CD14-positive monocyte (primary cell): ENCODE measurements at regions not wholly inside any gene's neighbourhood (a gene's known extent, or its start where the extent isn't known, plus 50 kb on each side); places are given as distances from the start of the nearest gene placed in this dataset.

ENCODE experiments used
- DNase-seq, 3 donors: peaks; one replicate each; pipeline ENCODE4 v3.0.0-alpha.2; 2011 to 2022
- H2AFZ ChIP-seq: 2 replicates; pipeline ENCODE4 v1.6.0; 2012; ENCODE audit warnings: mild to moderate bottlenecking, low read depth, low read length, inconsistent platforms; ENCODE audit not compliant: insufficient read depth, poor library complexity, severe bottlenecking
- H3K27ac ChIP-seq, 2 donors: 1 replicate in 1 of 2; 2 replicates in 1 of 2; pipeline ENCODE4 v1.5.1; 2012 to 2013; ENCODE audit warnings: low read length in 2 of 2, control low read depth in 1 of 2, inconsistent platforms in 1 of 2, low read depth in 1 of 2, mild to moderate bottlenecking in 1 of 2
- H3K27me3 ChIP-seq, 2 donors: one replicate each; pipeline versions ENCODE4 v1.6.0 to v1.6.1; 2011 to 2013; ENCODE audit warnings: low read length in 2 of 2; ENCODE audit not compliant: control insufficient read depth in 2 of 2, insufficient read depth in 2 of 2
- H3K36me3 ChIP-seq, 2 donors: replicated peaks in 1 of 2; 1 replicate in 1 of 2; 2 replicates in 1 of 2; pipeline versions ENCODE4 v1.5.1 to v1.6.1; 2012 to 2013; ENCODE audit warnings: low read length in 2 of 2, control low read depth in 1 of 2, inconsistent platforms in 1 of 2, mild to moderate bottlenecking in 1 of 2; ENCODE audit not compliant: insufficient read depth in 2 of 2, control insufficient read depth in 1 of 2
- H3K4me1 ChIP-seq, 2 donors: 1 replicate in 1 of 2; 2 replicates in 1 of 2; pipeline versions ENCODE4 v1.5.1 to v1.6.1; 2012 to 2013; ENCODE audit warnings: low read length in 2 of 2, control low read depth in 1 of 2, inconsistent platforms in 1 of 2, mild to moderate bottlenecking in 1 of 2, moderate library complexity in 1 of 2; ENCODE audit not compliant: insufficient read depth in 2 of 2, control insufficient read depth in 1 of 2
- H3K4me2 ChIP-seq: replicated peaks from 2 replicates; pipeline ENCODE3; 2012; ENCODE audit warnings: low read length, moderate library complexity, mild to moderate bottlenecking; ENCODE audit not compliant: poor library complexity, severe bottlenecking; ENCODE audit errors: extremely low read depth
- H3K4me3 ChIP-seq, 3 experiments: fragments of 200-600 bp in 1 of 3; sonication (generic) in 1 of 3; replicated peaks in 1 of 3; 1 replicate in 2 of 3; 2 replicates in 1 of 3; pipeline ENCODE4 v1.5.1; 2011 to 2013; ENCODE audit warnings: low read length in 3 of 3, mild to moderate bottlenecking in 3 of 3, control low read depth in 2 of 3, low read depth in 2 of 3, inconsistent platforms in 1 of 3, moderate library complexity in 1 of 3
- H3K79me2 ChIP-seq: 2 replicates; pipeline ENCODE4 v1.6.0; 2012; ENCODE audit warnings: mild to moderate bottlenecking, control low read depth, inconsistent platforms, low read length, moderate library complexity; ENCODE audit not compliant: insufficient read depth
- H3K9ac ChIP-seq: 2 replicates; pipeline ENCODE4 v1.6.0; 2017; ENCODE audit warnings: low read length, mild to moderate bottlenecking; ENCODE audit not compliant: insufficient read depth, poor library complexity, severe bottlenecking
- H3K9me3 ChIP-seq, 2 donors: replicated peaks in 1 of 2; 1 replicate in 1 of 2; 2 replicates in 1 of 2; pipeline versions ENCODE4 v1.5.1 to v1.6.1; 2012 to 2013; ENCODE audit warnings: low read length in 2 of 2, control low read depth in 1 of 2; ENCODE audit not compliant: control insufficient read depth in 1 of 2, insufficient read depth in 1 of 2
- H4K20me1 ChIP-seq: 2 replicates; pipeline ENCODE4 v1.6.0; 2012; ENCODE audit warnings: mild to moderate bottlenecking, low read length, control low read depth, moderate library complexity; ENCODE audit not compliant: insufficient read depth
- H3K27ac Mint-ChIP-seq, 7 donors: one replicate each; pipeline ENCODE4 v1.8.0; 2020; ENCODE audit warnings: mild to moderate bottlenecking in 7 of 7, mixed read lengths in 7 of 7, moderate library complexity in 6 of 7, inconsistent platforms in 2 of 7
- H3K27me3 Mint-ChIP-seq, 3 donors: one replicate each; pipeline ENCODE4 v1.8.0; 2021 to 2022; ENCODE audit warnings: low read depth in 3 of 3, mild to moderate bottlenecking in 3 of 3, mixed read lengths in 3 of 3, moderate library complexity in 3 of 3, inconsistent platforms in 1 of 3
- H3K36me3 Mint-ChIP-seq, 2 donors: one replicate each; pipeline ENCODE4 v1.8.0; 2020; ENCODE audit warnings: mixed read lengths in 2 of 2, inconsistent platforms in 1 of 2, mild to moderate bottlenecking in 1 of 2
- H3K4me1 Mint-ChIP-seq: one replicate; pipeline ENCODE4 v1.8.0; 2020; ENCODE audit warnings: mild to moderate bottlenecking, mixed read lengths
- H3K4me3 Mint-ChIP-seq, 2 donors: one replicate each; pipeline ENCODE4 v1.8.0; 2020; ENCODE audit warnings: mild to moderate bottlenecking in 2 of 2, mixed read lengths in 2 of 2, moderate library complexity in 1 of 2
- H3K9me3 Mint-ChIP-seq, 7 donors: one replicate each; pipeline ENCODE4 v1.8.0; 2020 to 2022; ENCODE audit warnings: mixed read lengths in 7 of 7, mild to moderate bottlenecking in 6 of 7, moderate library complexity in 6 of 7, inconsistent platforms in 2 of 7
- WGBS: methylation state at CpG from one replicate; pipeline ENCODE4 v1.1.5; 2013; ENCODE audit warnings: missing lambda C conversion rate; ENCODE audit not compliant: insufficient coverage; 5-methylcytosine and 5-hydroxymethylcytosine counted together
- intact Hi-C, 2 donors: fragments of 100-400 bp; cut with micrococcal nuclease; formaldehyde crosslinking; loops; one replicate each; pipeline versions ENCODE4 v1.15.0 to v1.15.1; 2023
- TF ChIP-seq, protein P1 (sequence below): fragments of 200-600 bp; IDR thresholded peaks from one replicate; pipeline ENCODE4 v1.8.0; 2022; ENCODE audit warnings: antibody characterized with exemption, mild to moderate bottlenecking

DNA sequence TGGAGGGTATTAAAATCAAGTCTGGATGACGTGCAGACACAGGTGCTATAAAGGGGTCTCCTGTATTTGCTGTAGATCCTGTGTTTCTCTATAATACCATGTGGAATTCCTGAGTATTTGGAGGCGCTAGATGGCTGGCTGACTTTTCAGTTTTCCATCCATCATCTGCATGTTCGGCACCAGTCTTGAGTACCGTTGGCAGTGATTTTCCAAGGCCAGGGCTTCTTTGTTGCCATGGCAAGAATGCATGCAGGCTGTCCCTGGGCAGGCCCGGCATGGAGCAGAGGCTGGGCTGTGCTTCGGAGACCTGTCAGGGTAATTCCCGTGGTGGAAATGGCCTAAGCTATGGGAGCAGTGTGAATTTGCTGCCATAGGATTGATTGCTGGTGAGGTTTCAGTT, 405.9 kb upstream of the HS6ST1 start:
- H3K9ac ChIP-seq, result no peak overlapping the region
- no peak overlapping the region for H3K4me3 ChIP-seq
- intact Hi-C loops, result no loop called here
- no peaks in the 10 kb centered on the region for H3K27me3 ChIP-seq
- Mint-ChIP-seq H3K4me1 (peaks cover 17% of the 10 kb centered on the region), H3K36me3 (no peaks in the 10 kb centered on the region), H3K4me3 (no peak overlapping the region), H3K9me3 (peaks cover 0 to 5% (median 2%) of the 10 kb centered on the region in 7 donors), H3K27me3 (peaks cover 0 to 2% (median 0%) of the 10 kb centered on the region in 3 donors), H3K27ac (no peak overlapping the region)
- TF ChIP-seq, protein P1, sequence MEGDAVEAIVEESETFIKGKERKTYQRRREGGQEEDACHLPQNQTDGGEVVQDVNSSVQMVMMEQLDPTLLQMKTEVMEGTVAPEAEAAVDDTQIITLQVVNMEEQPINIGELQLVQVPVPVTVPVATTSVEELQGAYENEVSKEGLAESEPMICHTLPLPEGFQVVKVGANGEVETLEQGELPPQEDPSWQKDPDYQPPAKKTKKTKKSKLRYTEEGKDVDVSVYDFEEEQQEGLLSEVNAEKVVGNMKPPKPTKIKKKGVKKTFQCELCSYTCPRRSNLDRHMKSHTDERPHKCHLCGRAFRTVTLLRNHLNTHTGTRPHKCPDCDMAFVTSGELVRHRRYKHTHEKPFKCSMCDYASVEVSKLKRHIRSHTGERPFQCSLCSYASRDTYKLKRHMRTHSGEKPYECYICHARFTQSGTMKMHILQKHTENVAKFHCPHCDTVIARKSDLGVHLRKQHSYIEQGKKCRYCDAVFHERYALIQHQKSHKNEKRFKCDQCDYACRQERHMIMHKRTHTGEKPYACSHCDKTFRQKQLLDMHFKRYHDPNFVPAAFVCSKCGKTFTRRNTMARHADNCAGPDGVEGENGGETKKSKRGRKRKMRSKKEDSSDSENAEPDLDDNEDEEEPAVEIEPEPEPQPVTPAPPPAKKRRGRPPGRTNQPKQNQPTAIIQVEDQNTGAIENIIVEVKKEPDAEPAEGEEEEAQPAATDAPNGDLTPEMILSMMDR, result no peak
- no peaks in the 10 kb centered on the region for H3K9me3 ChIP-seq
- no peak for DNase-seq
- no peaks in the 10 kb centered on the region for H3K36me3 ChIP-seq
- H3K79me2 ChIP-seq, result no peaks in the 10 kb centered on the region
- WGBS, result 96% methylated on average over 6 of the region's 7 CpGs
- peaks cover 3 to 21% of the 10 kb centered on the region in 2 donors for H3K4me1 ChIP-seq
- no peak overlapping the region for H3K4me2 ChIP-seq
- no peak overlapping the region for H2AFZ ChIP-seq
- no peaks in the 10 kb centered on the region for H4K20me1 ChIP-seq
- no peak overlapping the region for H3K27ac ChIP-seq

DNA sequence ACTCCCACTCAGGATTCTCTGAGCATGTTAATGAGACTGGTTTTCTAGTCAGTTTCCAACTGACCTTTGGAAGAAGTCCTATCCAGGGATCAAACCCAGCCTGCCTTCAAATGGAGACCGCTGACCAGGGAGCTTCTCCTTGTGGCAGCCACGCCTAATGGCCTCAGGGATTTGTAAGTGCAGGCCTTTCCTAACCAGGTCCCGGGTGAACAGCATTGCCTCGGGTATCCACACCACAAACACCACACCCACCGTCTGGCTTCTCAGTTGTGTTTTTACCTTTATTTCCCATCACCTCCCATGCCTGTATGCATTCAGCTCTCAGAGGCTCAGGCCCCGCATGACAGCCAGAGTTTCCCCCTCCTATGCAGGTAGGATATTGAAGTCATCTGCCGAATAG, 406.3 kb upstream of the HS6ST1 start:
- no peaks in the 10 kb centered on the region for H3K9me3 ChIP-seq
- H3K4me3 ChIP-seq, result no peak overlapping the region
- no peak for DNase-seq
- H3K27me3 ChIP-seq, result no peaks in the 10 kb centered on the region
- H3K4me3 Mint-ChIP-seq, result no peak overlapping the region
- H3K27ac ChIP-seq, result no peak overlapping the region
- 82% methylated on average over 5 of the region's 7 CpGs for WGBS
- no peaks in the 10 kb centered on the region for H3K36me3 ChIP-seq
- H3K4me1 Mint-ChIP-seq, result peaks cover 17% of the 10 kb centered on the region
- TF ChIP-seq, protein P1, result no peak
- intact Hi-C loops, result no loop called here
- H3K9me3 Mint-ChIP-seq, result peaks cover 0 to 5% (median 0%) of the 10 kb centered on the region in 7 donors
- peaks cover 3 to 21% of the 10 kb centered on the region in 2 donors for H3K4me1 ChIP-seq
- no peaks in the 10 kb centered on the region for H4K20me1 ChIP-seq
- H3K36me3 Mint-ChIP-seq, result no peaks in the 10 kb centered on the region
- no peak overlapping the region for H3K9ac ChIP-seq
- H3K79me2 ChIP-seq, result no peaks in the 10 kb centered on the region
- H2AFZ ChIP-seq, result no peak overlapping the region
- no peak overlapping the region for H3K27ac Mint-ChIP-seq
- H3K27me3 Mint-ChIP-seq, result peaks cover 0 to 2% (median 0%) of the 10 kb centered on the region in 3 donors
- no peak overlapping the region for H3K4me2 ChIP-seq
